ENCODE measurements at regions not wholly inside any gene's neighbourhood (a gene's known extent, or its start where the extent isn't known, plus 50 kb on each side); places are given as distances from the start of the nearest gene placed in this dataset.

DNA sequence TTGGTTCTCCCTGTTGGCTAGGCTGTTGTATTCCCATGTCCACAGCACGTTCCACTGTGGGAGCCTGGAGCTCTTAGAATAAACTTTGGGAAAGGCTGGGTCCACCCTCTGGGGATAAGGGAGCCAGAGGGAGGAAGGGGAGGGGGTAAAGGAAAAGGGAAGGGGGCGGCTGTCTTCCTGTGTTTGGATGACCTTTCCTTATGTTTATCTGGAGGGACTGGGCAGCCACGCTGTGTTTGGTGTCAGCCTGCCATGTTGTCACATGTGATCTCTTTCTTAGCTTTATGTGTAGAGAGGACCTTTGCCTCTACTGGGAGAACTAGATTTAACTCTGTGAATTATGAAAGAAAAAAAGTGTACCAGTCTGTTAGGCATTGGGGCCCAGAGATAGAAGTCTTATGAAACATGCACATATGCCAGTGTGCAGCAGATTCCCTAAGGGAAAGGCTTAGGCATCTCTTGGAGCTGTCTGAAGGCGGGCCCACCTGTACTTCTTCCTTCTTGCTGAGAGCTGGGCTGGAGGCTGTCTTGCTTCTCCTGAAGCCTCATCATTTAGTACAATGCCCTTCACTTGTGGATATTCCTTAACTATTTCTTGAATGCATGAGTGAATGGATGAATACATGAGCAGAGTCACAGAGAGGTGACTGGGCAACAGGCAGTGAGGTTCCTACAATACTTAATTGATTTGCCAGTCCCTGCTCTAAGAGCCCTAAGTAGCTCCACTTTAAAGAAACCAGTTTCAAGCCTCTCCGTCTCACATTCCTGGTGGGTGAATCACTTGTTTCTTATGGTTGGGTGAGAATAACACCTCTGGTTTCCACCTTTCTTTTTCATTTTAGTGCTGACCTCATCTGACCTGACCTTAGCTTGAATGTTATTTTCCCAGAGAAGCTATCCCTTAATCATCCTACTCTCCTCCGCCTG is 62.5 kb upstream of the ARHGAP29 start:
- no peak for TF ChIP-seq EZH2 (IDR thresholded peaks at IDR 0.05; ENCODE audit: low read depth)
- TF ChIP-seq, protein P1, sequence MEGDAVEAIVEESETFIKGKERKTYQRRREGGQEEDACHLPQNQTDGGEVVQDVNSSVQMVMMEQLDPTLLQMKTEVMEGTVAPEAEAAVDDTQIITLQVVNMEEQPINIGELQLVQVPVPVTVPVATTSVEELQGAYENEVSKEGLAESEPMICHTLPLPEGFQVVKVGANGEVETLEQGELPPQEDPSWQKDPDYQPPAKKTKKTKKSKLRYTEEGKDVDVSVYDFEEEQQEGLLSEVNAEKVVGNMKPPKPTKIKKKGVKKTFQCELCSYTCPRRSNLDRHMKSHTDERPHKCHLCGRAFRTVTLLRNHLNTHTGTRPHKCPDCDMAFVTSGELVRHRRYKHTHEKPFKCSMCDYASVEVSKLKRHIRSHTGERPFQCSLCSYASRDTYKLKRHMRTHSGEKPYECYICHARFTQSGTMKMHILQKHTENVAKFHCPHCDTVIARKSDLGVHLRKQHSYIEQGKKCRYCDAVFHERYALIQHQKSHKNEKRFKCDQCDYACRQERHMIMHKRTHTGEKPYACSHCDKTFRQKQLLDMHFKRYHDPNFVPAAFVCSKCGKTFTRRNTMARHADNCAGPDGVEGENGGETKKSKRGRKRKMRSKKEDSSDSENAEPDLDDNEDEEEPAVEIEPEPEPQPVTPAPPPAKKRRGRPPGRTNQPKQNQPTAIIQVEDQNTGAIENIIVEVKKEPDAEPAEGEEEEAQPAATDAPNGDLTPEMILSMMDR (conservative IDR thresholded peaks at IDR 0.05), result no peak

All from PC-9 (cell line).